Sigmoid colon (tissue), 6 donors: ENCODE measurements at regions not wholly inside any gene's neighbourhood (a gene's known extent, or its start where the extent isn't known, plus 50 kb on each side); places are given as distances from the start of the nearest gene placed in this dataset.

Experiments
- DNase-seq: peaks from one replicate; pipeline ENCODE4 v3.0.0-alpha.2; 2019
- H3K27ac ChIP-seq, 4 donors: fragments of 200-600 bp; sonication (generic); one replicate each; pipeline ENCODE4 v1.5.1; 2016 to 2019; ENCODE audit warnings: mild to moderate bottlenecking in 1 of 4
- H3K27me3 ChIP-seq, 3 donors: fragments of 200-600 bp; sonication (generic); one replicate each; pipeline ENCODE4 v1.5.1; 2019; ENCODE audit warnings: mild to moderate bottlenecking in 1 of 3
- H3K36me3 ChIP-seq, 4 donors: fragments of 200-600 bp; sonication (generic); one replicate each; pipeline ENCODE4 v1.5.1; 2016 to 2019
- H3K4me1 ChIP-seq, 4 donors: fragments of 200-600 bp; sonication (generic); one replicate each; pipeline ENCODE4 v1.5.1; 2017 to 2019
- H3K4me3 ChIP-seq, 4 donors: fragments of 200-600 bp; sonication (generic); one replicate each; pipeline ENCODE4 v1.5.1; 2017 to 2019; ENCODE audit warnings: mild to moderate bottlenecking in 2 of 4, moderate library complexity in 1 of 4
- H3K9me3 ChIP-seq, 4 donors: fragments of 200-600 bp in 3 of 4; sonication (generic) in 3 of 4; one replicate each; pipeline versions ENCODE4 v1.5.1 to v1.6.1; 2013 to 2019
- CTCF ChIP-seq, 4 experiments: fragments of 450-650 bp in 3 of 4; fragments of 200-600 bp in 1 of 4; IDR thresholded peaks; one replicate each; pipeline ENCODE4 v1.5.1; 2016 to 2019; ENCODE audit warnings: antibody characterized with exemption in 4 of 4, mild to moderate bottlenecking in 3 of 4, moderate library complexity in 2 of 4
- EP300 ChIP-seq, 4 donors: sonication (generic); formaldehyde crosslinking; IDR thresholded peaks; one replicate each; pipeline ENCODE4 v1.6.1; 2017; ENCODE audit warnings: antibody characterized with exemption in 4 of 4
- POLR2A ChIP-seq, 2 donors: fragments of 450-650 bp; IDR thresholded peaks; one replicate each; pipeline ENCODE4 v1.6.1; 2016; ENCODE audit warnings: antibody characterized with exemption in 2 of 2, mild to moderate bottlenecking in 2 of 2, moderate library complexity in 2 of 2
- POLR2AphosphoS5 ChIP-seq, 4 donors: sonication (generic); formaldehyde crosslinking; IDR thresholded peaks; one replicate each; pipeline ENCODE4 v1.6.1; 2017; ENCODE audit warnings: antibody characterized with exemption in 4 of 4
- WGBS, 2 donors: extraction: QIAGEN DNeasy Blood & Tissue Kit; methylation state at CpG; one replicate each; pipeline ENCODE4 v1.1.7; 2013; 5-methylcytosine and 5-hydroxymethylcytosine counted together
- intact Hi-C: fragments of 100-400 bp; cut with DNase I; formaldehyde crosslinking; loops from one replicate; pipeline ENCODE4 v1.15.1; 2023
- donor health status: healthy with polysubstance abuse.
- donor health status: healthy.

GRCh38 chr6:139994998-139995397, 620.5 kb upstream of the CITED2 start:
- intact Hi-C loops: no loop called here

GRCh38 chr6:139990856-139991465, 616.5 kb upstream of the CITED2 start:
- no peak for DNase-seq
- Histone ChIP-seq H3K36me3 (no peaks in the 10 kb centered on the region), H3K4me3 (no peak overlapping the region), H3K27ac (peak overlapping the region; percentile 39 to 67 (median 54)), H3K27me3 (no peaks in the 10 kb centered on the region), H3K4me1 (peaks cover 0 to 20% (median 12%) of the 10 kb centered on the region in 4 donors), H3K9me3 (no peaks in the 10 kb centered on the region)
- TF ChIP-seq EP300 (IDR thresholded peaks at IDR 0.05) (no peak), POLR2AphosphoS5 (IDR thresholded peaks at IDR 0.05) (peak in 3 of 4 donors; percentile 20 to 42 (median 24))
- WGBS, 2 donors: 77 to 79% methylated on average over 8 of the region's 8 CpGs
- intact Hi-C loops: no loop called here

More at GRCh38 chr6:139994998-139995397, 620.5 kb upstream of the CITED2 start:
- DNase-seq: no peak
- no peaks in the 10 kb centered on the region for H3K9me3 ChIP-seq
- peaks cover 0 to 15% (median 12%) of the 10 kb centered on the region in 4 donors for H3K4me1 ChIP-seq
- no peak overlapping the region for H3K27ac ChIP-seq
- TF ChIP-seq POLR2AphosphoS5 (IDR thresholded peaks at IDR 0.05) (no peak), POLR2A (IDR thresholded peaks at IDR 0.05) (no peak), CTCF (IDR thresholded peaks at IDR 0.05) (no peak), EP300 (IDR thresholded peaks at IDR 0.05) (no peak)
- no peak overlapping the region for H3K4me3 ChIP-seq
- H3K36me3 ChIP-seq: no peaks in the 10 kb centered on the region
- no peaks in the 10 kb centered on the region for H3K27me3 ChIP-seq

GRCh38 chr6:139990026-139990686, 615.7 kb upstream of the CITED2 start:
- Histone ChIP-seq H3K27me3 (no peaks in the 10 kb centered on the region), H3K36me3 (no peaks in the 10 kb centered on the region), H3K4me3 (no peak overlapping the region), H3K4me1 (peaks cover 0 to 20% (median 12%) of the 10 kb centered on the region in 4 donors), H3K27ac (peak overlapping the region; percentile 39 to 67 (median 54)), H3K9me3 (no peaks in the 10 kb centered on the region)
- intact Hi-C loops: no loop called here
- no peak for DNase-seq
- 17 to 50% methylated on average over 4 of the region's 4 CpGs for WGBS, 2 donors
- no peak for TF ChIP-seq POLR2A (IDR thresholded peaks at IDR 0.05)

- TF ChIP-seq CTCF (IDR thresholded peaks at IDR 0.05) (no peak), POLR2A (IDR thresholded peaks at IDR 0.05) (no peak), POLR2AphosphoS5 (IDR thresholded peaks at IDR 0.05) (no peak), EP300 (IDR thresholded peaks at IDR 0.05) (no peak)
- H3K36me3 ChIP-seq: no peaks in the 10 kb centered on the region
- H3K27me3 ChIP-seq: no peaks in the 10 kb centered on the region
- H3K4me3 ChIP-seq: no peak overlapping the region
- DNase-seq: no peak
- peaks cover 0 to 32% (median 21%) of the 10 kb centered on the region in 4 donors for H3K4me1 ChIP-seq
- H3K27ac ChIP-seq: no peak overlapping the region
- intact Hi-C loops: loop anchor here (5.0 to 10.0 kb wide), 3 partner anchors 84 to 224 kb away; no protein-coding TSS in a partner anchor
- H3K9me3 ChIP-seq: no peaks in the 10 kb centered on the region
These were observed 614.2 kb upstream of the CITED2 start for GRCh38 chr6:139988685-139989084.

GRCh38 chr6:139987091-139987490, 612.6 kb upstream of the CITED2 start:
- TF ChIP-seq POLR2AphosphoS5 (IDR thresholded peaks at IDR 0.05): no peak
- no peak for TF ChIP-seq EP300 (IDR thresholded peaks at IDR 0.05)
- no peak for TF ChIP-seq POLR2A (IDR thresholded peaks at IDR 0.05)
- no peak for TF ChIP-seq CTCF (IDR thresholded peaks at IDR 0.05)
- Histone ChIP-seq H3K27ac (no peak overlapping the region), H3K4me3 (no peak overlapping the region), H3K27me3 (no peaks in the 10 kb centered on the region), H3K9me3 (no peaks in the 10 kb centered on the region), H3K4me1 (peaks cover 0 to 48% (median 36%) of the 10 kb centered on the region in 4 donors), H3K36me3 (no peaks in the 10 kb centered on the region)
- DNase-seq: no peak
- intact Hi-C loops: loop anchor here (5.0 to 10.0 kb wide), 3 partner anchors 85 to 222 kb away; no protein-coding TSS in a partner anchor
